Adrenal gland (tissue), 9 donors: ENCODE measurements at regions not wholly inside any gene's neighbourhood (a gene's known extent, or its start where the extent isn't known, plus 50 kb on each side); places are given as distances from the start of the nearest gene placed in this dataset.

ENCODE experiments used
- DNase-seq, 7 donors: peaks; one replicate each; pipeline ENCODE4 v3.0.0-alpha.2; 2019 to 2020
- H3K27ac ChIP-seq, 5 donors: fragments of 200-600 bp; sonication (generic) in 4 of 5; 1 replicate in 3 of 5; 2 replicates in 2 of 5; pipeline versions ENCODE4 v1.5.1 to v1.8.0; 2016 to 2020; ENCODE audit warnings: mild to moderate bottlenecking in 1 of 5
- H3K27me3 ChIP-seq: fragments of 200-600 bp; 2 replicates; pipeline ENCODE4 v1.8.0; 2021
- H3K36me3 ChIP-seq, 2 donors: fragments of 200-600 bp; replicated peaks in 1 of 2; 1 replicate in 1 of 2; 2 replicates in 1 of 2; pipeline versions ENCODE4 v1.5.1 to v1.8.0; 2018 to 2022
- H3K4me1 ChIP-seq, 2 donors: fragments of 200-600 bp; replicated peaks in 1 of 2; 1 replicate in 1 of 2; 2 replicates in 1 of 2; pipeline versions ENCODE4 v1.5.1 to v1.8.0; 2018 to 2021
- H3K4me3 ChIP-seq, 4 donors: fragments of 200-600 bp; sonication (generic) in 3 of 4; one replicate each; pipeline ENCODE4 v1.5.1; 2016 to 2018
- H3K9me3 ChIP-seq, 3 donors: fragments of 200-600 bp; sonication (generic) in 1 of 3; replicated peaks in 1 of 3; 1 replicate in 2 of 3; 2 replicates in 1 of 3; pipeline versions ENCODE4 v1.5.1 to v1.8.0; 2016 to 2021
- POLR2A ChIP-seq, 2 donors: fragments of 450-650 bp; IDR thresholded peaks; one replicate each; pipeline ENCODE4 v1.6.1; 2017; ENCODE audit warnings: antibody characterized with exemption in 2 of 2, mild to moderate bottlenecking in 2 of 2, moderate library complexity in 1 of 2
- WGBS, 4 donors: extraction: QIAGEN DNeasy Blood & Tissue Kit in 2 of 4; methylation state at CpG; one replicate each; pipeline versions ENCODE4 v1.1.5 to v1.1.7; 2013 to 2017; 5-methylcytosine and 5-hydroxymethylcytosine counted together
- intact Hi-C, 2 donors: fragments of 100-400 bp; cut with DNase I; formaldehyde crosslinking; loops; one replicate each; pipeline versions ENCODE4 v1.14.1 to v1.15.0; 2022 to 2023
- TF ChIP-seq, protein P1 (sequence below), 6 experiments: fragments of 450-650 bp in 4 of 6; fragments of 200-600 bp in 2 of 6; sonication (generic) in 1 of 6; IDR thresholded peaks; 1 replicate in 5 of 6; 2 replicates in 1 of 6; pipeline versions ENCODE4 v1.5.1 to v1.8.0; 2016 to 2021; ENCODE audit warnings: antibody characterized with exemption in 6 of 6, mild to moderate bottlenecking in 2 of 6, moderate library complexity in 1 of 6
- donor health status: healthy with polysubstance abuse.
- donor health status: Bipolar disorder and iron deficiency.
- donor health status: DM: yes; HTN: yes; CAD: no.
- donor health status: DM: no; HTN: no; CAD: no.
- donor health status: DM: no; HTN: no; CAD: no.

DNA sequence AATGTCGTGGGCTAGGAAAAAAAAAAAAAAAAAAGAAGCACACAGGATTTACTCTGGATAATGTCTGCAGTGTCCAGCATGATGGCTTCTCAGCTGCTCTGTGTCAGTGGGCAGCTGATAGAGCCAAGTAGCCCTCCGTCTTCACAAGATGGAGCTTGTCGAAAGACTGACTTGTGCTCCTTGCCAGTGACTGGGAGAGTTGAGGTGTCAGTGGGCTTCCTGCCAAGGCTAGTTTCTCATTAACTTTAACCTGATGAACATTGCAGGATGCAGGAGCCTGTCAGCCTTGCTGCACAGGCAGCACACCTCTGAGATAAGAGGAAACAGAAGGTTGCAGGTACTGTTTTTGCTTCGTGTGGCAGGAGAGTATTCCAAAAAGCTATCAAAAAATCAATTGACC is 171.4 kb upstream of the SGCD start:
- DNase-seq: no peak
- no peak overlapping the region for H3K4me3 ChIP-seq
- H3K27me3 ChIP-seq: no peaks in the 10 kb centered on the region
- H3K27ac ChIP-seq: no peak overlapping the region
- WGBS, 4 donors: 64 to 77% (median 73%) methylated on average over 4 of the region's 4 CpGs
- intact Hi-C loops: no loop called here
- H3K36me3 ChIP-seq: no peaks in the 10 kb centered on the region
- no peak for TF ChIP-seq POLR2A (IDR thresholded peaks at IDR 0.05)
- TF ChIP-seq, protein P1, sequence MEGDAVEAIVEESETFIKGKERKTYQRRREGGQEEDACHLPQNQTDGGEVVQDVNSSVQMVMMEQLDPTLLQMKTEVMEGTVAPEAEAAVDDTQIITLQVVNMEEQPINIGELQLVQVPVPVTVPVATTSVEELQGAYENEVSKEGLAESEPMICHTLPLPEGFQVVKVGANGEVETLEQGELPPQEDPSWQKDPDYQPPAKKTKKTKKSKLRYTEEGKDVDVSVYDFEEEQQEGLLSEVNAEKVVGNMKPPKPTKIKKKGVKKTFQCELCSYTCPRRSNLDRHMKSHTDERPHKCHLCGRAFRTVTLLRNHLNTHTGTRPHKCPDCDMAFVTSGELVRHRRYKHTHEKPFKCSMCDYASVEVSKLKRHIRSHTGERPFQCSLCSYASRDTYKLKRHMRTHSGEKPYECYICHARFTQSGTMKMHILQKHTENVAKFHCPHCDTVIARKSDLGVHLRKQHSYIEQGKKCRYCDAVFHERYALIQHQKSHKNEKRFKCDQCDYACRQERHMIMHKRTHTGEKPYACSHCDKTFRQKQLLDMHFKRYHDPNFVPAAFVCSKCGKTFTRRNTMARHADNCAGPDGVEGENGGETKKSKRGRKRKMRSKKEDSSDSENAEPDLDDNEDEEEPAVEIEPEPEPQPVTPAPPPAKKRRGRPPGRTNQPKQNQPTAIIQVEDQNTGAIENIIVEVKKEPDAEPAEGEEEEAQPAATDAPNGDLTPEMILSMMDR (IDR thresholded peaks at IDR 0.05): no peak
- H3K9me3 ChIP-seq: no peaks in the 10 kb centered on the region
- no peaks in the 10 kb centered on the region for H3K4me1 ChIP-seq

DNA sequence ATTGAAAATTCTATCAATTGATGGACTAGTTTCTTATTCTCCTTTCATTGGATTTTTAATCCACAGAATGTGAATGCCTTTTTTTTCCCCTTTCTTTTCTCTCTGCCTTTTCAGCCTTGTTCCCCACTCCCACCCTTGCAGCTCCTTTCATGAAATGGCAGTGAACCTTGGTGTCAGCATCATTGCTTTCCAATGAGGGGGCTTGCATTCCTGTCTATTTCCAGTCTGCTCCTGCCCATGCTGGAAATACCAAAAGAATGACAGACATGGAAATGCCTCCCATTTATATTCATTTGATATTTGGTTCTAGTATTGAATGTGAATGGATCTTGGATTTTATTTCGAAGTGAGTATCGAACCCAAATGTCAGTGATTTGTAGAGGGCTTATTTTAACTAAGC is 162.7 kb upstream of the SGCD start:
- DNase-seq: no peak
- WGBS, 4 donors: 73 to 78% (median 76%) methylated on average over 2 of the region's 2 CpGs
- Histone ChIP-seq H3K4me1 (no peaks in the 10 kb centered on the region), H3K27me3 (no peaks in the 10 kb centered on the region), H3K27ac (no peak overlapping the region), H3K9me3 (no peaks in the 10 kb centered on the region), H3K4me3 (no peak overlapping the region), H3K36me3 (no peaks in the 10 kb centered on the region)
- TF ChIP-seq, protein P1 (IDR thresholded peaks at IDR 0.05): no peak
- no peak for TF ChIP-seq POLR2A (IDR thresholded peaks at IDR 0.05)
- intact Hi-C loops: no loop called here

DNA sequence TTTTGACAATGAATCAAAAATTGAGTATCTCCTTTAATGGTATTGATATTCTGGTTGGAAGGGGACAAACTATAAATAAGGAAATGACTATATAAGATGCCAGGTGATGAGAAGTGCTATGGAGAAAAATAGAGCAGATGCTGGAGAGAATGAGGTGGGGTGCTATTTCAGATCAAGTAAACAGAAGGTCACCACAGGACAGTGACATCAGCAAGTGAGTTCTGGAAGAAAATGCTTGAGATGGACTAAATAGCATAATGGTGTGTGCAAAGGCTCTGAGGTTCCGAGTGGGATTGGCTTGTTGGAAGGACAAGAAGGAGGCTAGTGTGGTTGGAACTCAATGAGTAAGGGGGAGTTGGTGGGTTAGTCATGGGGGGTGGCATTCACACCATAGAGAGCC is 157.5 kb upstream of the SGCD start:
- TF ChIP-seq POLR2A (IDR thresholded peaks at IDR 0.05): no peak
- TF ChIP-seq, protein P1 (IDR thresholded peaks at IDR 0.05): no peak
- Histone ChIP-seq H3K4me3 (no peak overlapping the region), H3K9me3 (no peaks in the 10 kb centered on the region), H3K4me1 (no peaks in the 10 kb centered on the region), H3K27me3 (no peaks in the 10 kb centered on the region), H3K36me3 (no peaks in the 10 kb centered on the region), H3K27ac (no peak overlapping the region)
- 81 to 100% (median 83%) methylated on average over 1 of the region's 1 CpG for WGBS, 4 donors
- intact Hi-C loops: no loop called here
- DNase-seq: no peak

DNA sequence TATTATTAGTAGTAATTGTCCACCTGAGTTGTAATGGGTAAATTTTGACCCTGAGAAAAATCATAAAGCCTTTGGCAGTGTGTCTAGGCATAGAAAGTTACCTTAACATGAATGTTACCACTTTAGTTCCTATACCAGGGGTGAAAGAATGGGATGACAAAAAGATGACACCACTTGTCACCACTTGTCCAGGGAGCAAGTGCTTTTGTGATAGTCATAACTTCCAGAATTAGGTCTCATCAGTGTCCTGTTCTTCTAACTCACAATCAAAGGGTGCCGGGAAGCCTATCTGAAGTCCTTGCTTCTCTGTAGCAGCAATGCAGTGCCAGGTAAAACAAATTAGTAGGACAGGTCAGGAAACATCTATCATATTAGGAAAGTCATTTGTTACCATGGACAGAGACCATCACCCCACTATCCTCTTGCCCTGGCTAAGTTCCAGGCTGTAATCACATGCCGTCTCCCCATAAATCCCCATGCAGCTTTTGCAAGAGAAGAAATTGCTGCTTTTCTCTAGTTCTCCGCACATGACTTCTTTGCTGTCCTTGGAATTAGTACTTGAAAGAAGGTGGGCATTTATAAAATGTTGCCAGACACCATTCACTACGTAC is 156.5 kb upstream of the SGCD start:
- WGBS, 4 donors: 60 to 82% (median 80%) methylated on average over 4 of the region's 4 CpGs
- Histone ChIP-seq H3K36me3 (no peaks in the 10 kb centered on the region), H3K9me3 (no peaks in the 10 kb centered on the region), H3K4me1 (no peaks in the 10 kb centered on the region), H3K4me3 (no peak overlapping the region), H3K27ac (no peak overlapping the region), H3K27me3 (no peaks in the 10 kb centered on the region)
- intact Hi-C loops: no loop called here
- no peak for TF ChIP-seq POLR2A (IDR thresholded peaks at IDR 0.05)
- TF ChIP-seq, protein P1 (IDR thresholded peaks at IDR 0.05): no peak
- no peak for DNase-seq
